Stimulated activated CD4-positive, alpha-beta T cell treated with anti-CD3 and anti-CD28 coated beads, TNF-alpha, amount 100 ng/mL, for 48 hours (primary cell): ENCODE measurements at regions not wholly inside any gene's neighbourhood (a gene's known extent, or its start where the extent isn't known, plus 50 kb on each side); places are given as distances from the start of the nearest gene placed in this dataset.

ENCODE experiments used
- DNase-seq, 3 donors: peaks; one replicate each; pipeline ENCODE4 v3.0.0-alpha.2; 2020; ENCODE audit warnings: low read depth in 3 of 3

DNA sequence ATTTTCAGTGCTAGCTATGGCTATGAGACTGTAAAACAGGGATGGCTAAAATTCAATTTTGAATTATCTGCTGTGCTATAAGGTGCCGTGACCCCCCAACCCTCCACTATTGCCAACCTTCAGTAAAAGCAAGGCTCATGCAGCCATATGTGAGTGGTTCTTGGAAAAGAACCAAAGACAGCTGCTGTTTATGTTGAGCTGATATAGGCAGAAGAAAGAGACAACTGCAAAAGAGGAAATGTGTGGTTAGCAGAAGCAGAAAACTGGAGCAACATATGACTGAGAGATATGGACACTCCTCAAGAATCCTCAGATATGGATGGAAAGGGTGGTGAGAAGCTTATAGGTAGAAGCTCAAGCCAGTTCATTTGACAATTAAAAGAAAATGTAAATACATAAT lies 200.3 kb downstream of the TLE1 start:
- no peak for DNase-seq

DNA sequence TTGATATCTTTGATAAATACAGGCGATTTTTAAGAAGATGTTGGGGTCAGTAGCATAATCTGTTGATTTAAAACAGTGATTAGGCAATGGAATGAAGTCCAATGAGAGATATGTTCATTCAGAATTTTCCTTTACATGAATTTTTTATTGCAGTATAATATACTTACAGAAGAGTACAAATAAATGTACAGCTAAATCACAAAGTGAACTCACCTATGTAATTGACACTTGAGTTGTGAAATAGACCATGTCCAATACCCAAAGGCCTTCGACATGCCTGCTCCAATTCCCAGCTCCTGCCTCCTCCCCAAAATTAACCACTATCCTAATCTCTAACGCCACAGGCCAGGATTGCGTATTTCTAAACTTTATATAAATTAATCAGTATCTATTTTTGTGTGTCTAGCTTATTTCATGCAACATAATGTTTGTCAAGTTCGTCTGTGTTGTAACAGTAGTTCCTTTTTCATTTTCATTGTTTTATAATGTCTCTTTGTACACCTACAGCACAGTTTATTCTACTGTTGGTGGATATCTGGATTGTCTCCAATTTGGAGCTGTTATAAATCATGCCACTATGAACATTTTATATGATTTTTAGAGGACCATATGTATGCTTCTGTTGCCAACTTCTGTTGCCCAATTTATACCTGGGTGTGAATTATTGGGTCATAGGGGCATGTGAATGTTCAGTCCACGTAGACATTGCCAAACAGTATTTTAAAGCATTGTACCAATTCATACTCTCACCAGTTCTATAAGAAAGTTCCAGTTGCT lies 208.3 kb downstream of the TLE1 start:
- DNase-seq, result no peak

- no peak for DNase-seq
Measured at GRCh38 chr9:81479573-81479972, 209.8 kb downstream of the TLE1 start.

- no peak for DNase-seq
Measured at GRCh38 chr9:81477669-81478068, 211.7 kb downstream of the TLE1 start.

GRCh38 chr9:81476813-81477490 lies 212.4 kb downstream of the TLE1 start:
- no peak for DNase-seq

- no peak for DNase-seq
Measured at GRCh38 chr9:81474792-81475191, 214.6 kb downstream of the TLE1 start.

DNA sequence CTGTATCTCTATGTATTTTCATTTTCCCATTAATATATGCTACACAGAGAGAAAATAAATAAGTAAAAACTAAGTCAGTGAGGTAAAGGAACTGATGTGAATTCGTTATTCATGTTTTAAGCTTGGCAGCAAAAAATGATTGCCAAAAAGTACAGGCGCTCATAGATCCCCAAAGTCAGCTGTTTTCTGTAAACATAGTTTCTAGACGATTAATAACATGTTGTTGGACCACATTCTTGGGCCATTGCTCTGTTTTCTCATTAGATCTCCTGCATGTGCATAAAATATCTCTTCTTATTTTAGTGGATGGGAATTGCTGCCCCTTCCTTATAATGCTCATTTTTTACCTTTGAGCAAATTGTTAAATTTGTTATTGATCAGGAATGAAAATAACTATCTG lies 215.2 kb downstream of the TLE1 start:
- no peak for DNase-seq

DNA sequence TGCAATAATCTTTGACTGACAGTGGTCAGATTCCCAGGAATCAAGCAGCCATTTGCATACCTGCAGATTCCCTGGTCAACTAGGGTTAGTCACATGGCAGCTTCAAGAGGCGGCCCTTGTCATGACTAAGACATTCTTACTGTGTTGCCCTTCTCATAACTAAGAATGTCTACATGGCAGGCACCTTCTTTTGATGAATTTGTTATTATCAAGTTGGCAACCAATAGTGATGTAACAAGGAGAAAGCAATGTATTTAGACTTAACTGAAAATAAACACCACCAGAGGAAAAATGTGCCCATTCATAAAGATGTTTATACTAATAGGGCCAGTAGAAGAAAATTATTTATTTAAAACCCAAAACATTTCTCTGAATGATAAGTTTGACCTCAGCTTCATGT lies 215.6 kb downstream of the TLE1 start:
- no peak for DNase-seq

- DNase-seq, result no peak
Measured at GRCh38 chr9:81473206-81473605, 216.1 kb downstream of the TLE1 start.

- DNase-seq, result no peak
Measured at GRCh38 chr9:81472701-81473100, 216.6 kb downstream of the TLE1 start.

GRCh38 chr9:81470864-81471263 lies 218.5 kb downstream of the TLE1 start:
- no peak for DNase-seq

DNA sequence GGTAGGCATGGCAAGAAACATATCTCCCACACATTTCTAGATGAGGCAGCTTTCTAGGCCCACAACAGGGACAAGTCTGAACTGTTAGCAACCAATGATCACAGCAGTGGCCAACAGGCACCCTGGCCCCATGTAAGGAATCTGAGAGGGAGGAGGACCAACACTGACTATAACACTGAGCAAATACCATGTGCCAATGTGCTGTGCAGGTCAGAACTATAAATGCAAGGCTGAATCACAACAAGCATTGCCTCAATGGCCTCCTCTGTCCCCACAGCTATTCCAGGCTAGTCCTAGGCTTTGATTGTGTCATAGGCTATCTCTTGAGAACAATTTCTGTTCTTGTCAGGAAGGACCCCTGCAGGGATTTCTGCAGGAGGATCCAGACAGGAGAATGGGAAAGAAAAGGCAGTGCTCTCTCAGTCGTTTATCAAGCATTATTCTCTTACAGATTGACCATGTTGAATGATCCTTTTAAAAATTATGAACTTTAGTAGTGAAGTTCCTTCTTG lies 221.2 kb downstream of the TLE1 start:
- no peak for DNase-seq

GRCh38 chr9:81466981-81467380 lies 222.4 kb downstream of the TLE1 start:
- DNase-seq, result no peak

- DNase-seq, result no peak
Measured at GRCh38 chr9:81465468-81466011, 223.8 kb downstream of the TLE1 start.

- DNase-seq, result no peak
Measured at GRCh38 chr9:81462801-81463200, 226.5 kb downstream of the TLE1 start.

DNA sequence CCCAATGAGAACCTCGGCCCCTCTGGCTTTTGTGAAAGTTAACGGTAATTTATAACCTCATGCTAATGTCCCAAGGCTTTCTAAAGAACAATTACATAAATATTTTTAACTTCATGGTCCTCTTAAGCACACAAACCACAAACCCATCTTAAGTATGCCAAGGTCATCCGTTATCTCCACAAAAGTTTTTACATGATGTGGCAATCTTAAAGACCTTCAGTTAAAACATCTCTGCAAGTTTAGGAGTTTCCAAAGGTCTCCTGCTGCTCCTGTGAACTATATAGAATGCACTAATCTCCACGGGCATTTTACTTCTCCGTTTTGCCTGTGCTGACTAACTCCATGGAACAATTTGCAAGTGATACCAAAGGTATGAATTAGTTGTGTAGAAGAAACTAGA lies 228.2 kb downstream of the TLE1 start:
- no peak for DNase-seq

GRCh38 chr9:81460693-81461092 lies 228.7 kb downstream of the TLE1 start:
- no peak for DNase-seq

DNA sequence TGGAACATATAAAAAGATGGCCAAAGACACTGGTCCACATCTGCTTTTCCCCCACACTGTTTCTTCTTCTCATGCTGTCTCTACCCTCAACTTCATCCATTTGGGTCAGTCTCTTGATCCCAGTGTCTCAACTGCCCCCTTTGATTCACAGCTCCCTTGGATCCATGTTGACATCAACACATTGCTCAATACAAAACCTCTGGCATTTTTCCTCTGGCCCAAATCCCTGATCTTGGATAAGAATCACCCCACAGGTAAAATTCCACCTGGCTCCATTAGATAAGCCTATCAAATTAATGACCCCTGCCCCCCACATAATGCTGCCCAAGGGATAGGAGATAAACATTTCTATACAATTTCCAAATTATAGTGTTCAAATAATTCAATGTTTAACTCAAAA lies 229.8 kb downstream of the TLE1 start:
- DNase-seq, result no peak

DNA sequence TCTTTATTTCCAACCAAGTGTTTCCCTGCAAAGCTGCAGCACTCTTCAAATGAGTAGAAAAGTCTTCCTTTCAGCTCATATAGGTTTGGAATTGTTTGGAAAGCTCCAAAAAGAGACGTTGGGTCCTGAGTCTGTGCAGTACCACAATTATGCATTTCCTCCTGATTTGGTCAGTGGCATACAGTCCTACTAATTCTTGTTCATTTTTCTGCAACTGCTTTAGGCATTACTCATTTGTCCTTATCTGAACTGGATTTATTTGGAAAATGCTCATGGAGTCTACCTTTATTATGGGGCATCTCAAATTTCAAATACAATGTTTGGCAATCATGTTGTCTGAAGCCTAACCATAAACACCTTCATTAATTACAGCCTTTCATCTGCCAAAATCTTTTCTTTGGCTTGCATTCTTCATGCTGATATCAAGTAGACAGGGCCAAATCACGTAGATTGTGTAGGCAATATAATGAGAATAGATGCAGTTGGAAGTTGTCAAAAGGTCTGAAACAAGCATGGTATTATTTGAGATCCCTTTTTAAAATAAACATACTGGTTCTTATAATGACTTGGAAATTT lies 232.8 kb downstream of the TLE1 start:
- no peak for DNase-seq

- no peak for DNase-seq
Measured at GRCh38 chr9:81455462-81456219, 233.7 kb downstream of the TLE1 start.

- no peak for DNase-seq
Measured at GRCh38 chr9:81445331-81445921, 243.9 kb downstream of the TLE1 start.

- no peak for DNase-seq
Measured at GRCh38 chr9:81431641-81432040, 257.7 kb downstream of the TLE1 start.
